ENCODE measurements at regions not wholly inside any gene's neighbourhood (a gene's known extent, or its start where the extent isn't known, plus 50 kb on each side); places are given as distances from the start of the nearest gene placed in this dataset.

DNA sequence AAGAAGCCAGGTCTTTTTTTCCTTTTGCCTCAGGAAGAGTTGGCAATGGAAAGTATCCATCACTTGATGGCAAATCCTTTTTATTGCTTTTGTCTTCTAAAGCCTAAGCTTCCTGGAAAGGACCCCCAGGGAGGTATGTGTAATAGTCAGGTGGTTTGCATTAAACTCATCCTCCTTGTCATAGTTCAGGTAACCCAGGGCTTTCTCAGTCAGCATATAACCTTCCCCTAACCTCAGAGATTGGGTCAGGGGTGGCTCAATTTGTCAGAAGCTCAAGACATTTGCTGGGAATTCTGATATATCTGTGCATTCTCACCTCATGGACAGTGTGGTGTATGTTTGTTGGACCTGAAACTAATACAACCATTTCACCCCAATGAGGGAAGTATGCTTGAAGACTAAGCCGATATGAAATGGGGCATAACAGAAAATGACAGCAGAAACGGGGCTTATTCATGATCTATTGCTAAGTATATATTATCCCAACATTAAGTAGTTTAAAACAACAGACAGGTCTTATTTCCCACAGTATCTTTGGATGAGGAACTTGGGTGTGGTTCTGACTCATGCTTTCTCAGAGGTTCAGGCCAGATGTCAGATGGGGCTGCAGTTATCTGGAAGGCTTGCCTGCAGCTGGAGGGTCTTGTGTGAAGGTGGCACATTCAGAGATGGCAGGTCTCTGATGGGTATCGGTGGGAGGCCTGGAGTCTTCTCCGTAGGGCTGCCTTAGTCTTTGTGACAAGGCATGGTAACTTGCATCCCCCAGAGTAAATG, 135.8 kb upstream of the SPON1 start:
- Histone ChIP-seq H3K4me1 (ENCODE audit: insufficient read depth, insufficient read length) (no peaks in the 10 kb centered on the region), H3K4me3 (ENCODE audit: insufficient read length, low read depth) (no peak overlapping the region), H3K9ac (ENCODE audit: insufficient read length, low read depth) (no peak overlapping the region), H3K36me3 (ENCODE audit: insufficient read depth, insufficient read length, low read length) (no peaks in the 10 kb centered on the region), H3K9me3 (ENCODE audit: insufficient read depth, low read length) (peaks cover 10% of the 10 kb centered on the region; the same call in 1 of the 2 replicates), H3K27me3 (ENCODE audit: insufficient read depth, insufficient read length) (no peaks in the 10 kb centered on the region)
- TF ChIP-seq ZNF274 (IDR thresholded peaks at IDR 0.05; ENCODE audit: low read depth, low read length) (no peak), YY1 (IDR thresholded peaks at IDR 0.05; ENCODE audit: insufficient read depth, insufficient read length) (no peak), SUZ12 (IDR thresholded peaks at IDR 0.05; ENCODE audit: extremely low read depth, insufficient read depth, insufficient read length) (no peak)
- no peak for DNase-seq (ENCODE audit: low read depth, low spot score)

DNA sequence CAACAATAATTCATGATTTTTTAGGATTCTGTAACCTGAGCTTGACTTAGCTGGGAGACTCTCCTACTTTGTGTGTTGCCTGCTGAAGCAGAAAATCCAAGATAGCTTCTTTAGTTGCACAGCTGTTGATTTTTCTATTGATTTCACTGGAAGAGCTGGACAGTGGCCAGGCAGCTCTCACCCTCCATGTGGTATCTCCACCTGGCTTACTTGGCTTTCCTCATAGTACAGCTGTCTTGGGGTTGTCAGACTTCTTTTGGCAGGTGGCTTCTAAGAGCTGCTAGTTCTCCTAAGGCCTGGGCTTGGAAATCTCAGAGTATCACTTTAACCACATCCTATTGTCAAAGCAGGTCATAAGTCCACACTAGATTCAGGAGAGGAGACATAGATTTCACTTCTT, 130.8 kb upstream of the SPON1 start:
- Histone ChIP-seq H3K4me1 (ENCODE audit: insufficient read depth, insufficient read length) (no peaks in the 10 kb centered on the region), H3K36me3 (ENCODE audit: insufficient read depth, insufficient read length, low read length) (no peaks in the 10 kb centered on the region), H3K27me3 (ENCODE audit: insufficient read depth, insufficient read length) (no peaks in the 10 kb centered on the region), H3K9me3 (ENCODE audit: insufficient read depth, low read length) (peaks cover 10% of the 10 kb centered on the region; the same call in 1 of the 2 replicates), H3K4me3 (ENCODE audit: insufficient read length, low read depth) (no peak overlapping the region), H3K9ac (ENCODE audit: insufficient read length, low read depth) (no peak overlapping the region)
- no peak for TF ChIP-seq SUZ12 (IDR thresholded peaks at IDR 0.05; ENCODE audit: extremely low read depth, insufficient read depth, insufficient read length)
- TF ChIP-seq YY1 (IDR thresholded peaks at IDR 0.05; ENCODE audit: insufficient read depth, insufficient read length), result no peak
- TF ChIP-seq ZNF274 (IDR thresholded peaks at IDR 0.05; ENCODE audit: low read depth, low read length), result no peak
- DNase-seq (ENCODE audit: low read depth, low spot score), result no peak

DNA sequence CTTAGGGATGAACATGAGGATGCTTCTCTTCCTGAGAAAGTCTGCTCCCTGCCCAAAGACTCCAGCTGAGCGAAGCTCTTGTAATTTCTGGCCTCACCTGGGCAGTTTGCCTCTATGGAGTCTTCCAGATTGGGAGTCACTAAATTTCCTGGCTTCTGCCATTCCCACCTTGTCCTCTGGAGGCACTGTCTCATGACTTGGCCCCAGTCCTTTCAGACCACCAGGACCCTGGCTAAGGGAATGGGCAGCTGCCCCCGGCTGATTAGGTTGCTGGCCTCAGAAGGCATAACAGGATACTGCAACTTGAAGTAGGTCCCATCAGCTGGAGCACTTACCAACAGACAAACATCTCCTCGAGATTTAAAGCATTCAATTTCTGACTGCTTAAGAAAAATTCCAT, 128.1 kb upstream of the SPON1 start:
- Histone ChIP-seq H3K4me1 (ENCODE audit: insufficient read depth, insufficient read length) (no peaks in the 10 kb centered on the region), H3K36me3 (ENCODE audit: insufficient read depth, insufficient read length, low read length) (no peaks in the 10 kb centered on the region)
- peak; percentile 6 for DNase-seq (ENCODE audit: low read depth, low spot score)

DNA sequence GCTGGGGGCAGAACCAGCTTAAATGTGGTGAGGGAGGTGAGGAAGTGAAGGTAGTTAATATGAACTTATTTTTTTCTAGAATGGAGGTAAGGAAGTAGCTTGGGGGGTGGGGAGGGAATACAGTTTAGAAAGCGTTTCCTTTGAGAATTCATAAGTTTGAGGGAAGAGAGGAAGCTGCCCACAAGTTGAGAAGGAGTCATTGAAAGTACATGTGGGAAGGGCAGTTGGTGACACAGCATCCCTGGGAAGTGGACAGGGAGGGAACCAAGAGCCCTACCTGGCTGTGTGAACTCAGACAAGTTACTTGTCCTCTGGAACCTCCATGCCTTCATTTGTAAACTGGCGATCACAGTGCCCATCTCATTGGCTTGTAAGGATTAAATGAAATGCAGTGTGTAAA, 125.9 kb upstream of the SPON1 start:
- no peak overlapping the region for H3K9ac ChIP-seq (ENCODE audit: insufficient read length, low read depth)
- no peak for TF ChIP-seq SUZ12 (IDR thresholded peaks at IDR 0.05; ENCODE audit: extremely low read depth, insufficient read depth, insufficient read length)
- no peak for TF ChIP-seq ZNF274 (IDR thresholded peaks at IDR 0.05; ENCODE audit: low read depth, low read length)
- TF ChIP-seq YY1 (IDR thresholded peaks at IDR 0.05; ENCODE audit: insufficient read depth, insufficient read length), result no peak
- H3K4me3 ChIP-seq (ENCODE audit: insufficient read length, low read depth), result no peak overlapping the region
- H3K9me3 ChIP-seq (ENCODE audit: insufficient read depth, low read length), result no peaks in the 10 kb centered on the region
- H3K27me3 ChIP-seq (ENCODE audit: insufficient read depth, insufficient read length), result no peaks in the 10 kb centered on the region
- H3K36me3 ChIP-seq (ENCODE audit: insufficient read depth, insufficient read length, low read length), result no peaks in the 10 kb centered on the region
- no peaks in the 10 kb centered on the region for H3K4me1 ChIP-seq (ENCODE audit: insufficient read depth, insufficient read length)
- DNase-seq (ENCODE audit: low read depth, low spot score), result no peak

More for the DNA sequence above, 128.1 kb upstream of the SPON1 start:
- TF ChIP-seq SUZ12 (IDR thresholded peaks at IDR 0.05; ENCODE audit: extremely low read depth, insufficient read depth, insufficient read length), result no peak
- no peak for TF ChIP-seq YY1 (IDR thresholded peaks at IDR 0.05; ENCODE audit: insufficient read depth, insufficient read length)
- TF ChIP-seq ZNF274 (IDR thresholded peaks at IDR 0.05; ENCODE audit: low read depth, low read length), result no peak
- Histone ChIP-seq H3K9me3 (ENCODE audit: insufficient read depth, low read length) (no peaks in the 10 kb centered on the region; the same call in 1 of the 2 replicates), H3K9ac (ENCODE audit: insufficient read length, low read depth) (no peak overlapping the region), H3K4me3 (ENCODE audit: insufficient read length, low read depth) (no peak overlapping the region), H3K27me3 (ENCODE audit: insufficient read depth, insufficient read length) (no peaks in the 10 kb centered on the region)

DNA sequence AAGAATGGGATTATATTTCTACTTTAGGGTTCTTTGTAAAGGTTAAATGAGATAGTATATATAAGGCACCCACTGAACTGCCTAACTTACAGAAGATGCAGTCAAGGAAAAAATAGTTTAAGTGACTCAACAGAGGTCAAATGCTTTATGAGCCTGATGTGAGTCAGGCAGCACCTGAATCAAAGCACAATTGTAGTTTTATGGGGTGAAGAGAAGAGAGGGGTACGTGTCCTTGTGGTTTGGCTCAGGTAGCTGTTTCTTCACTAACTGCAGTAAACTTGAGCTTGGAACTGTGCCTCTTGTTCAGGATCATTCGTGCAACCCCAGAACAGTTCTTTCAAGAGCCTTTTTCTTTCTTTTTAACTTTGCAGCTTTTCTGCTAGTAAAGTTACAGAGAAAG, 125.2 kb upstream of the SPON1 start:
- Histone ChIP-seq H3K9me3 (ENCODE audit: insufficient read depth, low read length) (no peaks in the 10 kb centered on the region), H3K36me3 (ENCODE audit: insufficient read depth, insufficient read length, low read length) (no peaks in the 10 kb centered on the region), H3K4me1 (ENCODE audit: insufficient read depth, insufficient read length) (no peaks in the 10 kb centered on the region), H3K27me3 (ENCODE audit: insufficient read depth, insufficient read length) (no peaks in the 10 kb centered on the region), H3K9ac (ENCODE audit: insufficient read length, low read depth) (no peak overlapping the region), H3K4me3 (ENCODE audit: insufficient read length, low read depth) (no peak overlapping the region)
- no peak for TF ChIP-seq YY1 (IDR thresholded peaks at IDR 0.05; ENCODE audit: insufficient read depth, insufficient read length)
- no peak for TF ChIP-seq ZNF274 (IDR thresholded peaks at IDR 0.05; ENCODE audit: low read depth, low read length)
- no peak for TF ChIP-seq SUZ12 (IDR thresholded peaks at IDR 0.05; ENCODE audit: extremely low read depth, insufficient read depth, insufficient read length)
- DNase-seq (ENCODE audit: low read depth, low spot score), result no peak

DNA sequence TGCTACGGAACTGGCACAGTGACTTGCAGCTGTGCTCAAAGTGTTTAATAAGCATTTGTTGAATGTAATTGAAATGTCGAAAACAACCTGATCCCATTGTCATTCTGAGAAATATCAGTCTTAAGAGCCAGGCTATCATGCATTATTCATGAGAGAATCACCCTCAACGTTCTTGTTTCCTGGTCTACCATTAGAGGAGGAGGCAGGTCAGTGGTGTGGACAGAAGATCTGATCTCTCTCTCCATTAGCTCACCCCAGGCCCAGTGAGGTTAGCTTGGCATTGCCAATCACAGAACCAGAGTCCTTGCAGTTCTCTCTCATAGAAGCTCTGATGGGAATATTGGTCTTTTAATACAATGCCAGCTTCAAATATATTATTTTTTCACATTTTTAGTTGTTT, 121.1 kb upstream of the SPON1 start:
- Histone ChIP-seq H3K36me3 (ENCODE audit: insufficient read depth, insufficient read length, low read length) (no peaks in the 10 kb centered on the region), H3K4me1 (ENCODE audit: insufficient read depth, insufficient read length) (no peaks in the 10 kb centered on the region), H3K9ac (ENCODE audit: insufficient read length, low read depth) (no peak overlapping the region), H3K9me3 (ENCODE audit: insufficient read depth, low read length) (no peaks in the 10 kb centered on the region), H3K4me3 (ENCODE audit: insufficient read length, low read depth) (no peak overlapping the region), H3K27me3 (ENCODE audit: insufficient read depth, insufficient read length) (no peaks in the 10 kb centered on the region)
- DNase-seq (ENCODE audit: low read depth, low spot score), result no peak
- TF ChIP-seq YY1 (IDR thresholded peaks at IDR 0.05; ENCODE audit: insufficient read depth, insufficient read length) (no peak), ZNF274 (IDR thresholded peaks at IDR 0.05; ENCODE audit: low read depth, low read length) (no peak), SUZ12 (IDR thresholded peaks at IDR 0.05; ENCODE audit: extremely low read depth, insufficient read depth, insufficient read length) (no peak)

DNA sequence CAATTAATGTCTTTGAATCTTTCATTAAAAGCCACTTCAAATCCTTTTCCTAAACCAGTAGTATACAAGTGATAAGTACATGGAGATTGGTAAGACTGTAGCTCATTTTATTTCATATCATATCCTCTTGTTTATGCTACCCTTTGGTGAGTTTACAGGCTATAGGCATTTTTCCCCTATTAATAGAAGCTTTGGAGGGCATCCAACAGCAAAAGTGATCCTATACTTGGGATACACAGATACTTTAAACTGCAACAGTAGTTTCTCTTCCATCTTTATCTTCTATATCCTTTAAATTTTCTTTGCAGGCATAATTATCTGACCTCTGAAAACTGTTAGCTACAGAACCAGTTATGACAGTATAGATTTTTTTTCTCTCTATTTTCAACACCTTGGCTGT, 114.5 kb upstream of the SPON1 start:
- no peak overlapping the region for H3K9ac ChIP-seq (ENCODE audit: insufficient read length, low read depth)
- no peaks in the 10 kb centered on the region for H3K9me3 ChIP-seq (ENCODE audit: insufficient read depth, low read length)
- H3K27me3 ChIP-seq (ENCODE audit: insufficient read depth, insufficient read length), result no peaks in the 10 kb centered on the region
- no peaks in the 10 kb centered on the region for H3K36me3 ChIP-seq (ENCODE audit: insufficient read depth, insufficient read length, low read length)
- TF ChIP-seq ZNF274 (IDR thresholded peaks at IDR 0.05; ENCODE audit: low read depth, low read length) (no peak), SUZ12 (IDR thresholded peaks at IDR 0.05; ENCODE audit: extremely low read depth, insufficient read depth, insufficient read length) (no peak), YY1 (IDR thresholded peaks at IDR 0.05; ENCODE audit: insufficient read depth, insufficient read length) (no peak)
- DNase-seq (ENCODE audit: low read depth, low spot score), result no peak
- H3K4me1 ChIP-seq (ENCODE audit: insufficient read depth, insufficient read length), result no peaks in the 10 kb centered on the region
- H3K4me3 ChIP-seq (ENCODE audit: insufficient read length, low read depth), result no peak overlapping the region
